Neural crest cell (in vitro differentiated cells): ENCODE measurements at regions not wholly inside any gene's neighbourhood (a gene's known extent, or its start where the extent isn't known, plus 50 kb on each side); places are given as distances from the start of the nearest gene placed in this dataset.
"Not testable (repeated sequence)": the region's sequence is repeated elsewhere in the genome, so short reads cannot be mapped to it uniquely, and the experiment has no call there.

Source experiments
- DNase-seq: peaks from one replicate; pipeline ENCODE4 v3.0.0; 2021; ENCODE audit warnings: low read depth, mixed read lengths, low spot score
- H3K27ac Mint-ChIP-seq: one replicate; pipeline ENCODE4 v1.8.0; 2021; ENCODE audit warnings: mild to moderate bottlenecking, mixed read lengths; ENCODE audit not compliant: unreplicated experiment
- H3K27me3 Mint-ChIP-seq: 2 replicates; pipeline ENCODE4 v1.8.0; 2021; ENCODE audit warnings: low read depth, mild to moderate bottlenecking, mixed read lengths
- H3K36me3 Mint-ChIP-seq: 2 replicates; pipeline ENCODE4 v1.8.0; 2021; ENCODE audit warnings: low read depth, mild to moderate bottlenecking, mixed read lengths
- H3K4me1 Mint-ChIP-seq: 2 replicates; pipeline ENCODE4 v1.8.0; 2021; ENCODE audit warnings: mixed read lengths
- H3K4me3 Mint-ChIP-seq: one replicate; pipeline ENCODE4 v1.8.0; 2021; ENCODE audit warnings: mild to moderate bottlenecking, mixed read lengths
- H3K9me3 Mint-ChIP-seq: 2 replicates; pipeline ENCODE4 v1.8.0; 2021; ENCODE audit warnings: mixed read lengths
- TF ChIP-seq, protein P1 (sequence below): fragments of 200-600 bp; sonication (generic); conservative IDR thresholded peaks from 2 replicates; pipeline ENCODE4 v1.5.0; 2021; ENCODE audit warnings: antibody characterized with exemption, mild to moderate bottlenecking

DNA sequence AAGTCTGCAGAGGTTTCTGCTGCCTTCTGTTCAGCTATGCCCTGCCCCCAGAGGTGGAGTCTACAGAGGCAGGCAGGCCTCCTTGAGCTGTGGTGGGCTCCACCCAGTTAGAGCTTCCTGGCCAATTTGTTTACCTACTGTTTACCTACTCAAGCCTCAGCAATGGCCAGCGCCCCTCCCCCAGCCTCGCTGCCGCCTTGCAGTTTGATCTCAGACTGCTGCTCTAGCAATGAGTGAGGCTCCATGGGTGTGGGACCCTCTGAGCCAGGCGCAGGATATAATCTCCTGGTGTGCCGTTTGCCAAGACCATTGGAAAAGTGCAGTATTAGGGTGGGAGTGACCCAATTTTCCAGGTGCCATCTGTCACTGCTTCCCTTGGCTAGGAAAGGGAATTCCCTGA is 1024.9 kb downstream of the PRIM2 start:
- H3K4me1 Mint-ChIP-seq, H3K36me3 Mint-ChIP-seq, DNase-seq, H3K27ac Mint-ChIP-seq, H3K4me3 Mint-ChIP-seq, H3K27me3 Mint-ChIP-seq: not testable (repeated sequence)
- H3K9me3 Mint-ChIP-seq: peaks cover 17% of the 10 kb centered on the region

DNA sequence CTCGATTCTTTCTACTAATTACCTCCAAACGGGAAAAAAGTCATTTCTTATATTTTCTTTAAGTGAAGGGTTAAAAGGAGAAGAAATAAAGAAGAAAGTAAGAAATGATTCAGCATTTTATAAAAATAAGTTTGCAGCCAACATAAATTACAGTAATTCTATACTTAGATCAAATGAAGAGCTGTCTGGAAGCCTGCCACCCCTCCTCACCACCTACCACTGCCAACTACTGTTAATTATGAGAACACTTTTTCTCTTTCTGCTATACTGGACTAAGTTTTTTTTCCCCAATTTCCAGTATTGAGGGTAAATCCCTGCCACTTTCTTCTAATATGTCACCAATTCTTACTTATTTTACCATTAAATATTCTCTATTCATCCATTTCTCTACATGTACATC is 1030.1 kb downstream of the PRIM2 start:
- H3K4me1 Mint-ChIP-seq, H3K36me3 Mint-ChIP-seq, H3K4me3 Mint-ChIP-seq, H3K27ac Mint-ChIP-seq, DNase-seq, H3K27me3 Mint-ChIP-seq: not testable (repeated sequence)
- H3K9me3 Mint-ChIP-seq: peaks cover 14% of the 10 kb centered on the region

DNA sequence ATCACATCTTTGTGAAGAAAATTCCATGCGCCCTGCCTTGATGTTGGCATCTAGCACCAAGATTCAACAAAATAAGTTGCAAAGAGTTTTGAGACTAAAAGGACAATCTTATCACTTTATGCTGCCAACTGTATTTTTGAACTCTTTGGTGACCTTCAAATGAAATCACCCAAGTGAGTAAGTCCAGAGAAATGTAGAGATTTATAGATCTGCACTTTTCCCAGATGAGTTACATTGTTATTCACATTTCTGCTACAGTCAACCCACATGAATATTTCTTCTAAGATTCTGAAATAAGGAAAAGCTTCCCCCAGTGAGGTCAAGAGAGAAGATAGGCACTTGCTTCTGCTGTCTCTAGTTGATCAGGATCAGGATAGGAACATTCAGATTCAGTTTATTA is 1034.2 kb downstream of the PRIM2 start:
- not testable (repeated sequence) for H3K4me1 Mint-ChIP-seq, H3K27ac Mint-ChIP-seq, DNase-seq, H3K4me3 Mint-ChIP-seq, H3K36me3 Mint-ChIP-seq, H3K27me3 Mint-ChIP-seq
- H3K9me3 Mint-ChIP-seq: peaks cover 15% of the 10 kb centered on the region

DNA sequence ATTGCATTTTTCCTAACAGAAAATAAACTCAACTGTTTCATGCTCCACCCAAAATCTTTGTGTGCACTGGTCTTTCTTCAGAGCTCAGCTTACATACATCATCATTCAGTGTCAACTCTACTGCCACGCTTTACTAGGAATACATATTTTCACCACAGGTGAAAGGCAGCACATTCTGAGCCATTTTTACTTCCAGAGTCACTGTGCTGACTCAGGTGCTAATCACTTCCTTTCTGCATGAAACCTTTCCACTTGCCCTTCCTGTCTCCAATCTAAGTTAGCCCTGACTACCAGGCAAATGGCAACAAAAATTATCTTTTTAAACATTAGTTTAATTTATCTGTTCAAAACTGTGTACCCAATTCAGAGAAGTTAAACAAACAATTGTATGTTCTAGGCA is 1041.0 kb downstream of the PRIM2 start:
- H3K27me3 Mint-ChIP-seq, H3K36me3 Mint-ChIP-seq, H3K9me3 Mint-ChIP-seq, H3K4me3 Mint-ChIP-seq, H3K4me1 Mint-ChIP-seq, H3K27ac Mint-ChIP-seq, DNase-seq: not testable (repeated sequence)

DNA sequence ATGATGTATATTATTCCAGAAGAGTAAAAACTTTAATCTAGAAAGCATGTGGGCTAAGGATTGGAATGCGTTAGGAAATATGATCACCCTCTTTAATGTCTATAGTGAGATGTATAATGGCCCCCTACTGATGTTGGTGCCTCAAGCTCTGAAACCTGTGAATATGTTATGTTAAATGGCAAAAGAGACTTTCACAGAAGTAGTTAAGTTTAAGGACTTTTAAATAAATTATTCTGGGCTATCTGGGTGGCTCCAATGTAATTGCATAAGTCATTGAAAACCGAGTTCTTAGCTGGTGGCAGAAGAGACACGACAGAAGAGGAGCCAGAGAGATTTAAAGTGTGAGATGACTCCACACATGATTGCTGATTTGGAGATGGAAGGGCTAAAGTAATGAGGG is 1048.4 kb downstream of the PRIM2 start:
- H3K9me3 Mint-ChIP-seq, H3K27me3 Mint-ChIP-seq, H3K4me1 Mint-ChIP-seq: not testable (repeated sequence)

DNA sequence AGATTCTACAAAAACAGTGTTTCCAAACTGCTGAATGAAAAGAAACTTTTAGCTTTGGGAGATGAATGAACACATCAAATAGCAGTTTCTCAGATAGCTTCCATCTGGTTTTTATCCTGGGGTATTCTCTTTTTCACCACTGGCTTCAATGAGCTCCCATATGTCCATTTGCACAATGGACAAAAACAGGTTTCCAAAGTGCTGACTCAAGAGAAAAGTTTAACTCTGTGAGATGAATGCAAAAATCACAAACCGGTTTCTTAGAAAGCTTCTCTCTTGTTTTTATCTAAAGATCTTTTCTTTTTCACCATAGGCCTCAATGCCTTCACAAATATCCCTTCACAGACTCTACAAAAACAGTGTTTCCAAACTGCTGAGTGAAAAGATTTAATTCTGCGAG is 1089.2 kb downstream of the PRIM2 start:
- not testable (repeated sequence) for H3K36me3 Mint-ChIP-seq, H3K4me3 Mint-ChIP-seq, H3K27me3 Mint-ChIP-seq, H3K4me1 Mint-ChIP-seq, DNase-seq, H3K27ac Mint-ChIP-seq
- H3K9me3 Mint-ChIP-seq: peaks cover 10% of the 10 kb centered on the region

More for the DNA sequence above, 1048.4 kb downstream of the PRIM2 start:
- not testable (repeated sequence) for H3K36me3 Mint-ChIP-seq, H3K4me3 Mint-ChIP-seq, H3K27ac Mint-ChIP-seq, DNase-seq

DNA sequence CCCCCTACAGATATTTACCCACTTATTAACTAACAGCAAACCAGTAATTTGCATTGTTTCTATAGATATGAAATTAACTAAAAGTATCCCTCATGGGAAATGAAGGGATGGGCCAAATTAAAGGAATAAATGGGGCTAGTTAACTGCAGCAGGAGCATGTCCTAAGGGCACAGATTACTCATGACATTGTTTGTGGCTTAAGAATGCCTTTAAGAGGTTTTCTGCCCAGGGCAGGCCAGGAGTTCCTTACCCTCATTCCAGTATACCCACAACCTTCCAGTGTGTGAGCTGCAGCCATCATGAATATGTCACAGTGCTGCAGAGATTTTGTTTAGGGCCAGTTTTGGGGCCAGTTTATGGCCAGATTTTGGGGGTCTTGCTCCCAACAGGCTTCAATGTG is 1101.9 kb downstream of the PRIM2 start:
- Mint-ChIP-seq H3K36me3 (peaks cover 3% of the 10 kb centered on the region), H3K9me3 (peaks cover 7% of the 10 kb centered on the region), H3K4me3 (no peak overlapping the region), H3K4me1 (no peaks in the 10 kb centered on the region), H3K27me3 (no peaks in the 10 kb centered on the region), H3K27ac (no peak overlapping the region)
- no peak for DNase-seq
- TF ChIP-seq, protein P1, sequence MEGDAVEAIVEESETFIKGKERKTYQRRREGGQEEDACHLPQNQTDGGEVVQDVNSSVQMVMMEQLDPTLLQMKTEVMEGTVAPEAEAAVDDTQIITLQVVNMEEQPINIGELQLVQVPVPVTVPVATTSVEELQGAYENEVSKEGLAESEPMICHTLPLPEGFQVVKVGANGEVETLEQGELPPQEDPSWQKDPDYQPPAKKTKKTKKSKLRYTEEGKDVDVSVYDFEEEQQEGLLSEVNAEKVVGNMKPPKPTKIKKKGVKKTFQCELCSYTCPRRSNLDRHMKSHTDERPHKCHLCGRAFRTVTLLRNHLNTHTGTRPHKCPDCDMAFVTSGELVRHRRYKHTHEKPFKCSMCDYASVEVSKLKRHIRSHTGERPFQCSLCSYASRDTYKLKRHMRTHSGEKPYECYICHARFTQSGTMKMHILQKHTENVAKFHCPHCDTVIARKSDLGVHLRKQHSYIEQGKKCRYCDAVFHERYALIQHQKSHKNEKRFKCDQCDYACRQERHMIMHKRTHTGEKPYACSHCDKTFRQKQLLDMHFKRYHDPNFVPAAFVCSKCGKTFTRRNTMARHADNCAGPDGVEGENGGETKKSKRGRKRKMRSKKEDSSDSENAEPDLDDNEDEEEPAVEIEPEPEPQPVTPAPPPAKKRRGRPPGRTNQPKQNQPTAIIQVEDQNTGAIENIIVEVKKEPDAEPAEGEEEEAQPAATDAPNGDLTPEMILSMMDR: no peak
